SK-N-SH treated with all-trans-retinoic acid at 6 μM for 48 hours (cell line): ENCODE measurements at regions not wholly inside any gene's neighbourhood (a gene's known extent, or its start where the extent isn't known, plus 50 kb on each side); places are given as distances from the start of the nearest gene placed in this dataset.

ENCODE experiments used
- ESRRG ChIP-seq: fragments of 250-450 bp; sonication (Bioruptor Pico); IDR thresholded peaks from 2 replicates; pipeline ENCODE4 v1.6.1; 2021; ENCODE audit warnings: mild to moderate bottlenecking
- GLIS3 ChIP-seq: fragments of 250-450 bp; sonication (Bioruptor Pico); IDR thresholded peaks from 2 replicates; pipeline ENCODE4 v1.5.0; 2020; ENCODE audit warnings: mild to moderate bottlenecking, moderate library complexity
- ZC3H10 ChIP-seq: fragments of 250-450 bp; sonication (Bioruptor Pico); IDR thresholded peaks from 2 replicates; pipeline ENCODE4 v1.5.1; 2021; ENCODE audit warnings: mild to moderate bottlenecking, moderate library complexity
- ZNF8 ChIP-seq: fragments of 450-650 bp; formaldehyde crosslinking; IDR thresholded peaks from 2 replicates; pipeline ENCODE4 v1.5.0; 2020; ENCODE audit warnings: mild to moderate bottlenecking, moderate library complexity

- TF ChIP-seq GLIS3 (no peak), ZC3H10 (CRISPR knock-in tag) (no peak), ESRRG (CRISPR knock-in tag) (no peak), ZNF8 (no peak)
These were observed 94.3 kb downstream of the NHLRC3 start for GRCh38 chr13:39132286-39133230.
